SHP77 treated with DMSO at 0.1 percent for 48 hours (cell line): ENCODE measurements at regions not wholly inside any gene's neighbourhood (a gene's known extent, or its start where the extent isn't known, plus 50 kb on each side); places are given as distances from the start of the nearest gene placed in this dataset.

ENCODE experiments used
- DNase-seq: peaks from one replicate; lab custom pipeline; 2025; lab: John Stamatoyannopoulos, UW

- no peak for DNase-seq
Observed at GRCh38 chr2:120828829-120829632, 93.4 kb downstream of the GLI2 start.

GRCh38 chr2:120829633-120830025, 94.0 kb downstream of the GLI2 start:
- no peak for DNase-seq

DNA sequence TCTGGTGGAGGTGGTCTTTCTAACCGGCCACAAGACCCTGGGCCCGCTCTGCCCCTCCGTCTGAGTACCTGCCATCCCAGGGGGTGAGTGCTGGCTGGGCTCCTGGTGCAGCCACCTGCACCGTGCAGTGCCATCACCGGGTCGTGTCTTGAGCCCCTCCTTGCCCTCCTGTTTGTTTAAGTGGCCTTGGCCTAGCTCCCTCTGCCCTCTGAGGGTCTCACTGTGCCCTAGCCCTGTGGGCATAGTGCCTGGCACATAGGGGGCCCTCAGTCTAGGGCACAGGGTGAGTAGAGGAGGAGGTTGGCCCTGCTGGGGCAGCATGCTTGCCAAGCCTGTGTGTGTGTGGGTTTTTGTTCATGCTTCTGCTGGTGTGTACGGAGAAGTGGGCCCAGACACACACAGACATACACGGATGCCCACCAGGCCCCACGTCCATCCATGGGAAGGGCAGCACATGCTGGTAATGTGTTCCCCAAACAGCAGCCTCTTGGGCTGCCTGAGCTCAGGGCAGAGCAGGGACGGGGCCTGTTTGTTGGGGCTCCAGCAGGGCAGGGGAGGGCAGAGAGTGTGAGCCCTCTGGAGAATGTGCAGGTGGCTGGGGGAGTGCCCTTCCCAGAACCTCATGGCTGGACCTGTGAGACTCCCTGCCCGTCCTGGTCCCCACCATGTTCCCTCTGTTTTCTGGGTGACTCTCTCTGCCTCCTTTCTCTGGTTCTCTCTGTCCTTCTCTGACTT, 94.6 kb downstream of the GLI2 start:
- no peak for DNase-seq

DNA sequence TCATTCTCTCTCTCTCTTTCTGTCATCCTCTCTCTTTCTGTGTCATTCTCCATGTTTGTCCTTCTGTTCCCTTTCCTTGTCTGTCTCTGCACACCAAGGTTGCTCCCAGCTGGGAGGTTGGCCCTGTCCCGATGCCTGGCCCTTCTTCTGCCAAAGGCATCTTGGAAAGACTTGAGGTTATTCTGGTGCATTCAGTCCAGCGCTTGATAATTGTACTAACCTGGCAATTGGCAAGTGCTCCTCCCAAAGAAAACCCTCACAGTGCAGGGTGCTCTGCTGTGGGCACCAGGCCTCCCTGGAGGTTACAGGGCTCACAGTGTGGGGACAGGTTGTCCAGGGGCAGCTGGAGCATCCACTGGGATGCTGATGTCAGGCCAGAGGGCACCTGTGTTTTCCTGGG, 95.4 kb downstream of the GLI2 start:
- DNase-seq, result no peak

DNA sequence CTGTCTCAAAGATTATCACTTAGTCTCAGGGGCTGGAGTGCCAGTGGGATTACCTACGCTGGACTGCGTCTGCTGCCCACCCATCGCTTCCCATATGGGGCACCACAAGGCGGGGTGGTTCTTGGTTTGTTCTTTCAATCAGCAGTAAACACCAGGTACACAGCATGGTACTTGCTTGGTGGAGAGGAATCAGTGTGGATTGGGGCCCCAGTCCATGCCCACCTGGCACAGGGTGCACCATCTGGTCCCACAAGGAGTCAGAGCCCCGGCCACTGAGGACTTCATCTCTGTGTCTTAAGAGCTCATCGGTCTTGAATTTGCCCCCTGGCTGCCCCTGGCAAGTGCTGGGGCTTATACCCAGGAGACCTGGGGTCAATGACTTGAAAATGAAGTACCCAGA, 96.2 kb downstream of the GLI2 start:
- no peak for DNase-seq

GRCh38 chr2:120832296-120833070, 96.8 kb downstream of the GLI2 start:
- no peak for DNase-seq

DNA sequence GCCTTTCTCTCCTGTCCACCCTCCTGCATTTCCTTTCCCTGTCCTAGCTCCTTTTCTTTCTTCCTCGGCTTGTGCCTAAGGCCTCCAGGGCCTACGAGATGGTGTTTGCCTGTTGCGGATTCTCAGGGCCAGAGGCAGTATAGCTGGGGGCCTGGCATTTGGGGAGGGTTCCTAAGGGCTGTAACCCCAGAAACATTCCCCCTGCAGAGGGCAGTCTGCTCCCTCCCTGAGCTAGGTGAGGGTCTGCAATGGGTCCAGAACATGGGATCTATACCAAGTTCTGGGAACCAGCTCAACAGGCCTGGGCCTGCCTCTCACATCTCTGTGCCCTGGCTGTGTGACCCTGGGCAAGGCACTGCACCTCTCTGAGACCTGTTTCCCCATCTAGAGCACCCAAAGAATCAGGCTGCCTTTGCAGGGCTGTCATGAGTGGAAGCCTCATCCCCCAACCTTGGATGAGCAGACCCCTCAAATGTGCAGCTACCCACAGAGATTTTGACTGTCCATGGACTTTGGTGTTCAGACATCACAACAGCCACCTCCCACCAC, 97.5 kb downstream of the GLI2 start:
- no peak for DNase-seq

DNA sequence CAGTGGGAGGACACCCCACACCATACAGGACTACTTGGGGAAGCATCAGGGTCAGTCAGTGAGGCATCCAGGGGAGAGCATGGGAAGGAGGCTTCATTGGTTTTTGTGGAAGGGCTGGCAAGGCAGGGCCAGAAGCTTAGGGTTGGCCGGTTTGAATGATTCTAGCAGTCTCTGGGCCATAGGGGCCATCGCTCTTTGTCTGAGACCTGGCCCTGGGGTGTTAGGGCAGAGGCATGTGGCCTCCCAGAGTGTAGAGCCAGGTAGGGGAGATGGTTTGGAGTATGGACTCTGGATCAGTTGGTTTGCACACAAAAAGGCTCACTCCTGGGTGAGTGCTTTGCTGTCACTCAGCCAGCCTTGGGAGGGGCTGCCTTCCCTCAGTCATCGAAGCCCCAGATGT, 98.5 kb downstream of the GLI2 start:
- no peak for DNase-seq

GRCh38 chr2:120836281-120836680, 100.6 kb downstream of the GLI2 start:
- DNase-seq, result no peak

GRCh38 chr2:120840795-120841487, 105.3 kb downstream of the GLI2 start:
- DNase-seq, result no peak

DNA sequence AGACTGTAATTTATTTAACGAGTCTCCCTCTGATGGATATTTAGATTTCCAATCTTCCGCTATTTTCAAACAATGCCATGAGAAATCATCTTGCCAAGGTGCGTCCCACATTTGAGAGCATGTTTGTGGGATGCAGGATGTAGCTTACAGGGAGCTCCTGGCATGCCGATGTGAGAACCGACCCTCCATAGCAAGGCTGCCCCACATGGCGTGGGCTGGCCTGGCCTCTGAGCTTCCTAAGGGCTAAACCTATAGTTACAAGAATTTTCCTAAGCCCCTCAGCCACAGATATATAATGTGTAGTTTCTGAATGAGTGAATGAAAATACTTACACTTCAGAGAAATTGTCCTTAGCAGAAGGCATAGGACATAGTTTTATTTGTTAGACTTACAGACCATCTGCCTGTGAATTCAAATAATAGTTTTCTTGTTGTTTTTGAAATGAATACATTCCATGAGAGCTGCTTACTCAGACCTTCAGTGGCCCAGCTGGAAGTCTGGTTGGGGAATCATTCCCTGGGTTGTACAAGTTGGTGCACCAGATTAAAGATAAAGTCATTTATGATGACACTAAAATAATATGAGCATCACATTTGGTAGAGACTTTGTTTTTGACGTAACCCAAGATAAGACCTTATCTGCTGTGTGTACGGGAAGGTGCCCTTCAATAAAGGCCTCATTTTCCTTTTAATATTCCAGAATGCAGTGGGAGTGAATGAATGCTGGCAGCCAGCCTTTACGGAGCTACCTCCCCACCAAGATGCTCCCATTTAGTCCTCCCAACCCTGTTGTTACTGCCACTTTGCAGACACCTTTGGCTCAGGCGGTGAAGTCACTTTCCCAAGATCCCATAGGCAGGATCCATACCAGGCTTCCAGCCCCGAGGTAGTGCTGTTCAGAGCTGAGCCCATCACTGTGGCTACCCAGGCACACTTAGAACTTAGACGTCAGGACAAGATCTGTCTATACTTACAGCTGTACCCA, 107.1 kb downstream of the GLI2 start:
- no peak for DNase-seq

GRCh38 chr2:120844070-120844738, 108.5 kb downstream of the GLI2 start:
- no peak for DNase-seq

GRCh38 chr2:120845277-120845676, 109.6 kb downstream of the GLI2 start:
- no peak for DNase-seq

DNA sequence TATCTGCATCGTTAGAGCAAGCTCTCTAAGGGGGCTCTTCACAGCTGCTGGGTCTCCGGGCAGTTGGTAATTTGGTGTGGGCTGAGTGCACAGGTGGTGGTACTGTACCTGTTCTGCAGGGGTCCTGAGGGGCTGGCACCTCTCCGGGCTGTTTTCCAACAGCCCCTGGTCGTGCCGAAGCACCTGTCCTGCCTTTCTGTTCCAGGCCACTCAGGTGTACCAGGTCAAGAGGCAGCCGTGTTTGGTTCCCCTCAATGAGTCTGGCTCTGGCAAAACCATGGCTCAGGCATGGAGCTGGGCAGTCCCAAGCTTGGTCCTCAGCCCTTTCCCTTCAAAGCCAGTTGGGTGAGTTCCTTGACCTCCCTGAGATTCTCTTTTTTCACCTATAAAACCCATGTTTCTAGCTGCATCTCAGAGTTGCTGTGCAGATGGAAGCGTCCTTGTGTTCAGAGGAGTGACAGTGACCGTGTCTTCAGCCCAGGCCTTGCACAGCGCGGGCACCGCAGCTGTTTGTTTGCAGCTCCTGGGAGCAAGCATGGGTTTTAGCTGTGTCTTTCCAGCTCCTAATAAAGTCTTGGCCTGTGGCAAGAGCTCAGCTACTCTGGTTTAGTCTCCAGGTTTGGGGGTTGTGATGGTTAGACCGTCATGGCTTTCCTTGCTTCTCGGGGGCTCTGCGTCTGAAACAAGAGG, 110.9 kb downstream of the GLI2 start:
- no peak for DNase-seq

DNA sequence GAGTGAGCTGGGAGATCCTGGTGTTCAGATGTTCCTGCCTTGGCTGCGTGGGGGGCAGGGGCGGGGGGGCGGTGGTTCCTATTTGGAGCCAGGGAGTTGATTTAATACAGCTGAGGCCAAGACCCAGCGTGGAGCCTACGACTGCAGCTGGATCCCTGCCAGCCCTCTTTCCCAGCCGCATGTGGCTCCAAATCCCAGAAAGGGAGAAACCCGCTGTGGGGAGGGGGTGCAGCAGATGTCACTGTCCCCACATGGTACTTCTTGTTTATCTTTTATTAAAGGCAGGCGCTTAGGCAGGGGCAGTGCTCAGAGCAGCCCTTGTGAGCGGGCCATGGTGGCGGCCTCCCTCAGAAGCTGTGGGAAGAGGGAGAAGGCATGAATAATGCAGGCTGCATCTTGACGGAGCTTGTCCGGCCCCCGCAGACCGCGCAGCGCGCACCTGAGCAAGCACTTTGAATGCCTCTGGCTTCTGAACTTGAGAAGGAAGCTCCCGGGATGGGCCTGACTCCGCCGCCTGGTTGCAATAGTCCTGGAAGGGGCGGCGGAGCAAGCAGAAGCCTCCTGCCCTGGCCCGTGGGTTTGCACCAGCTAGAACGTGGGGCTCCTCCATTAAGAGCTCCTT, 112.1 kb downstream of the GLI2 start:
- DNase-seq, result no peak

DNA sequence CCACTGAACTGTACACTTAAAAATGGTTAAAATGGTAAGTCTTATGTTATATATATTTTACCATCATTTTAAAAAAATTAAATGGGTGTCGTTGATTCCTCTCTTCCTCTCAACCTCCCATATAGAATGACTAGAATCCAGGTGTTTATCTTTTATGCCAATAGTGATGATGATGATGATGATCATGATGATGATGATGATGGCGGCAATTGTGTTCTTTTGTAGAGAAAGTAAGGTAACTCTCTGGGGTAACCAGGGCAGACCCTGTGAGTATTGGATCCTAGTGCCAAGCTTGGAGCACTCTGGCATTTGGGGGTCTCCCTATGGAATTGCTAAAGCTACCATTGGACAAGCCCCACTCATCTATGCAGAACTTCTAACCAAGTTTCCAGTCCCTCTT, 113.6 kb downstream of the GLI2 start:
- no peak for DNase-seq

DNA sequence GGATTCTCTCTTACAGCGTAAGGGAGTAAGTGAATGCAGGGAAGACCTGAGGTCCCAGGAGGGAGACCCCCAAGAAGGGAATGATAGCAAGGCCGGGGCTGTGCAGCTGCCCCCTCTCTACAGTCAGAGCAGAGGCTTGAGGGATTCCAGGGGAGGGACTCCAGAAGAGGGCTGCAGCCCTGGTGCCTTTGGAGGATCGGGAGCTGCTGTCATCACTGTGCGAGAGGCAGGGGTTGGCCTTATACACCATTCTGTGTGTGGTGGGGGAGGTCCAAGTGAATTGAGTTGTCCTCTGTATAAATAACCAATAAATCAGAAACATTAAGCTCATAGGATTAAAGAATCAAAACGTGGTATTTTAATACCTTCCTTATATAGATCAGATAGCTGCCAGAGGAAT, 114.9 kb downstream of the GLI2 start:
- DNase-seq, result no peak

DNA sequence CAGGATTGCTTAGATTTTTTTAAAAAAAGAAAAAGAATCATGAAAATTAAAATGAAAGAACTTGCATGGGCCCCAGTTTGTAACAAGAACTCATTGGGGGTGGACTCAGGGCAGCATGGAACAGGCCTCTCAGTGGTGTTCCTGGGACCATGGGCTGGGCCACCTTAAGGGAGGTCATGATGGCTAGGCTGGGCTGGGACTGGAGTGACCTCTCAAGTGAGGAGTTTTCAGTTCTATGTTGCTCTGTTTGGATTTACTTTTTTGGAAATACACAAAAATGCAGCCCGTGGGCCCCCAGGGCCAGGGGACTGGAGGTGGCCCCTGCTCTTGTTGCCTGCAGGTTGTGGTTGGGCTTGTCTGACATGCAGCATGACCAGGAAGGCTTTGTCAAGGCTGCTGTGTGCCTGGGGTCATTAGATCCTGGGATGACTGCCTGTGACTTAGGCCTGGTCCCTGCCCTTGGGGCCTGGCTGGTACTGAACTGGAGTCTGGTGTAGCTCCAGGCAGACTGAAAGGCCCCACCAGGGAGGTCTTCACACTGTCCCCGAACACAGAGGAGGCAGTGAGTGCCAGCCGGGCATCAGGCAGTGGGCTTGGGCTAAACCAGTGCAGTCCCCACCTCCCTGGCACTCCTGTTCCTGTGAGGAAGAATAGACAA, 115.6 kb downstream of the GLI2 start:
- no peak for DNase-seq
